ENCODE measurements at regions not wholly inside any gene's neighbourhood (a gene's known extent, or its start where the extent isn't known, plus 50 kb on each side); places are given as distances from the start of the nearest gene placed in this dataset.

GRCh38 chrX:4043951-4044350, 330.5 kb upstream of the PRKX start:
- no peaks in the 10 kb centered on the region for H3K4me1 ChIP-seq (ENCODE audit: control insufficient read depth, insufficient read depth, low read length)
- dilution Hi-C loops (cut with HindIII; ENCODE audit: low sequenced_read_pairs, unreplicated experiment) (no loop called here), in situ Hi-C loops (cut with MboI; ENCODE audit: low sequenced_read_pairs) (no loop called here), intact Hi-C loops (cut with micrococcal nuclease) (no loop called here)
- no peak overlapping the region for H3K27ac ChIP-seq (ENCODE audit: insufficient read depth, low read length)
- ATAC-seq (ENCODE audit: low read depth) (no peak), DNase-seq (no peak)
- H3K4ac ChIP-seq (ENCODE audit: low read depth, low read length) = no peak overlapping the region
- no peak for TF ChIP-seq POLR2A (IDR thresholded peaks at IDR 0.05; ENCODE audit: low read depth, low read length)
- TF ChIP-seq SMC3 (IDR thresholded peaks at IDR 0.05; ENCODE audit: low read depth, low read length) = no peak
- no peak overlapping the region for H3K56ac ChIP-seq (ENCODE audit: extremely low read depth, insufficient read depth, low read length)
- H2BK15ac ChIP-seq (ENCODE audit: low read depth, low read length) = no peak overlapping the region
- H3K79me1 ChIP-seq (ENCODE audit: low read depth in 1 of 2, low read length in 2 of 2) = no peaks in the 10 kb centered on the region
- H2AK5ac ChIP-seq (ENCODE audit: low read depth, low read length) = no peak overlapping the region
- no peak overlapping the region for H3K23ac ChIP-seq (ENCODE audit: low read depth, low read length)
- H3K9ac ChIP-seq (ENCODE audit: low read depth, low read length) = no peak overlapping the region
- no peak overlapping the region for H2AK9ac ChIP-seq (replicated peaks; ENCODE audit: low read depth, low read length, poor library complexity)
- no peak overlapping the region for H3K14ac ChIP-seq (replicated peaks; ENCODE audit: low read depth, low read length)
- H3K18ac ChIP-seq (ENCODE audit: low read depth, low read length) = no peak overlapping the region
- peaks cover 10% of the 10 kb centered on the region; the same call in 1 of the 2 replicates for H3K9me3 ChIP-seq (ENCODE audit: control insufficient read depth, insufficient read depth, low read length)
- H4K91ac ChIP-seq (ENCODE audit: insufficient read depth, low read depth, low read length) = no peak overlapping the region
- H4K20me1 ChIP-seq (ENCODE audit: insufficient read depth, low read length) = no peaks in the 10 kb centered on the region
- no TSS peak for BruUV-seq (replicated peaks)
- H3K9me1 ChIP-seq (ENCODE audit: insufficient read depth, low read length) = no peaks in the 10 kb centered on the region
- H3K4me2 ChIP-seq (ENCODE audit: low read depth, low read length) = no peak overlapping the region
- H4K5ac ChIP-seq (ENCODE audit: low read depth, low read length) = no peak overlapping the region
- H2BK20ac ChIP-seq (ENCODE audit: low read depth, low read length) = no peak overlapping the region
- no peak overlapping the region for H2BK120ac ChIP-seq (ENCODE audit: low read depth, low read length)
- no peak overlapping the region for H2AFZ ChIP-seq (replicated peaks; ENCODE audit: low read length, poor library complexity)
- ChIA-PET POLR2A (ENCODE audit: unreplicated experiment) (no interaction called here), CTCF (no interaction called here)
- no peak overlapping the region for H2BK5ac ChIP-seq (ENCODE audit: low read depth, low read length, poor library complexity, severe bottlenecking)
- no peaks in the 10 kb centered on the region for H3K36me3 ChIP-seq (ENCODE audit: control insufficient read depth, insufficient read depth, low read length)
- 17% methylated on average over 3 of the region's 6 CpGs; no CpG with 5 or more reads in 1 of the 2 experiments for WGBS, 2 experiments (ENCODE audit: extremely low coverage in 2 of 2, insufficient read length in 1 of 2)
- no peaks in the 10 kb centered on the region for H3K27me3 ChIP-seq (ENCODE audit: control insufficient read depth, insufficient read depth, low read length)
- no peak overlapping the region for H4K8ac ChIP-seq (ENCODE audit: low read depth in 2 of 2, low read length in 2 of 2)
- H3K4me3 ChIP-seq (ENCODE audit: insufficient read depth, low read depth, low read length) = no peak overlapping the region

All from IMR-90 (cell line).